Endothelial cell of umbilical vein (primary cell): ENCODE measurements at regions not wholly inside any gene's neighbourhood (a gene's known extent, or its start where the extent isn't known, plus 50 kb on each side); places are given as distances from the start of the nearest gene placed in this dataset.

Source experiments
- BruUV-seq: library from RNA; stranded (reverse); fragments of 400-500 nt; replicated peaks from 2 replicates; lab custom pipeline; 2021; lab: Mats Ljungman, UMichigan
- CTCF ChIA-PET: fragments of 300-600, 350-600 bp; sonication (Branson Sonifier 250); formaldehyde crosslinking; loops from one replicate; lab custom pipeline; 2021; ENCODE audit warnings: antibody characterized with exemption, inconsistent platforms; lab: Charles Lee
- POLR2A ChIA-PET: fragments of 300-600, 350-600 bp; sonication (Branson Sonifier 250); formaldehyde crosslinking; loops from one replicate; lab custom pipeline; 2021; ENCODE audit warnings: antibody characterized with exemption, inconsistent platforms; lab: Charles Lee
- DNase-seq: peaks from one replicate; pipeline ENCODE4 v3.0.0-alpha.2; 2011; ENCODE audit warnings: low read depth, low spot score
- FAIRE-seq: peaks from 2 replicates; lab custom pipeline; 2011; peaks lifted over from hg19 to GRCh38; lab: Jason Lieb, UNC
- H2AFZ ChIP-seq: 2 replicates; pipeline ENCODE4 v1.6.0; 2012; ENCODE audit warnings: low read depth, low read length, control low read depth, inconsistent platforms
- H3K27ac ChIP-seq: 2 replicates; pipeline ENCODE4 v1.5.1; 2011; ENCODE audit warnings: low read depth, mild to moderate bottlenecking, control low read depth, low read length, moderate library complexity; ENCODE audit not compliant: insufficient read depth
- H3K27me3 ChIP-seq, 2 experiments: 2 replicates each; pipeline versions ENCODE4 v1.6.0 to v1.6.1; 2011; ENCODE audit warnings: low read length in 2 of 2, mixed read lengths in 1 of 2; ENCODE audit not compliant: control insufficient read depth in 2 of 2, insufficient read depth in 2 of 2
- H3K36me3 ChIP-seq, 2 experiments: 2 replicates in 1 of 2; 3 replicates in 1 of 2; pipeline ENCODE4 v1.5.1; 2011; ENCODE audit warnings: low read length in 2 of 2, mild to moderate bottlenecking in 1 of 2, moderate library complexity in 1 of 2; ENCODE audit not compliant: control insufficient read depth in 2 of 2, insufficient read depth in 2 of 2; ENCODE audit errors: extremely low read depth in 1 of 2
- H3K4me1 ChIP-seq: 3 replicates; pipeline ENCODE4 v1.5.1; 2011; ENCODE audit warnings: mild to moderate bottlenecking, low read length; ENCODE audit not compliant: control insufficient read depth, insufficient read depth; ENCODE audit errors: extremely low read depth
- H3K4me2 ChIP-seq: 2 replicates; pipeline ENCODE4 v1.6.1; 2011; ENCODE audit warnings: low read length, control low read depth, mixed read lengths; ENCODE audit not compliant: insufficient read depth
- H3K4me3 ChIP-seq, 3 experiments: fragments of 200-600 bp in 1 of 3; sonication (generic), shearing (Covaris generic) in 1 of 3; replicated peaks in 1 of 3; 2 replicates each; pipeline ENCODE4 v1.5.1; 2011 to 2016; ENCODE audit warnings: control low read depth in 3 of 3, low read length in 3 of 3, mild to moderate bottlenecking in 2 of 3, inconsistent platforms in 1 of 3, low read depth in 1 of 3, moderate library complexity in 1 of 3; ENCODE audit not compliant: insufficient read depth in 1 of 3
- H3K79me2 ChIP-seq: 2 replicates; pipeline ENCODE4 v1.6.0; 2012; ENCODE audit warnings: low read length, inconsistent platforms; ENCODE audit not compliant: control insufficient read depth, insufficient read depth
- H3K9ac ChIP-seq: replicated peaks from 2 replicates; pipeline ENCODE3; 2011; ENCODE audit warnings: low read length, control low read depth; ENCODE audit not compliant: insufficient read depth; ENCODE audit errors: extremely low read depth
- H3K9me1 ChIP-seq: replicated peaks from 3 replicates; pipeline ENCODE4 v1.6.0; 2011; ENCODE audit warnings: mild to moderate bottlenecking, low read length; ENCODE audit not compliant: control insufficient read depth, insufficient read depth; ENCODE audit errors: extremely low read depth
- H3K9me3 ChIP-seq: replicated peaks from 2 replicates; pipeline ENCODE4 v1.5.1; 2012; ENCODE audit warnings: low read length, inconsistent platforms; ENCODE audit not compliant: control insufficient read depth, insufficient read depth
- H4K20me1 ChIP-seq: replicated peaks from 2 replicates; pipeline ENCODE3; 2011; ENCODE audit warnings: mild to moderate bottlenecking, low read length; ENCODE audit not compliant: control insufficient read depth, insufficient read depth; ENCODE audit errors: extremely low read depth
- FOS ChIP-seq: IDR thresholded peaks from 2 replicates; pipeline ENCODE4 v1.6.1; 2011; ENCODE audit warnings: mild to moderate bottlenecking, low read length, moderate library complexity, borderline replicate concordance; ENCODE audit not compliant: insufficient read depth
- POLR2A ChIP-seq: IDR thresholded peaks from 2 replicates; pipeline ENCODE4 v1.6.1; 2012; ENCODE audit warnings: low read depth, mild to moderate bottlenecking, control low read depth, low read length
- POLR2AphosphoS5 ChIP-seq: IDR thresholded peaks from 2 replicates; pipeline ENCODE4 v1.6.1; 2012; ENCODE audit warnings: low read depth, mild to moderate bottlenecking, control low read depth, low read length, moderate library complexity; ENCODE audit not compliant: insufficient read depth
- dilution Hi-C: fragments of 300-500 bp; cut with MboI; formaldehyde crosslinking; loops from one replicate; pipeline ENCODE4 v1.15.0; 2019; ENCODE audit warnings: low sequenced_read_pairs; ENCODE audit not compliant: extremely low pct_ligation_motif_present
- intact Hi-C: fragments of 100-400 bp; cut with micrococcal nuclease; formaldehyde crosslinking; loops from one replicate; pipeline ENCODE4 v1.10.0; 2022
- TF ChIP-seq, protein P1 (sequence below), 2 donors: IDR thresholded peaks; 1 replicate in 1 of 2; 2 replicates in 1 of 2; pipeline ENCODE4 v1.5.1; 2011; ENCODE audit warnings: low read length in 2 of 2, mild to moderate bottlenecking in 2 of 2, moderate library complexity in 2 of 2, control low read depth in 1 of 2, inconsistent platforms in 1 of 2, low read depth in 1 of 2; ENCODE audit not compliant: insufficient read depth in 1 of 2; ENCODE audit errors: extremely low read depth in 1 of 2

DNA sequence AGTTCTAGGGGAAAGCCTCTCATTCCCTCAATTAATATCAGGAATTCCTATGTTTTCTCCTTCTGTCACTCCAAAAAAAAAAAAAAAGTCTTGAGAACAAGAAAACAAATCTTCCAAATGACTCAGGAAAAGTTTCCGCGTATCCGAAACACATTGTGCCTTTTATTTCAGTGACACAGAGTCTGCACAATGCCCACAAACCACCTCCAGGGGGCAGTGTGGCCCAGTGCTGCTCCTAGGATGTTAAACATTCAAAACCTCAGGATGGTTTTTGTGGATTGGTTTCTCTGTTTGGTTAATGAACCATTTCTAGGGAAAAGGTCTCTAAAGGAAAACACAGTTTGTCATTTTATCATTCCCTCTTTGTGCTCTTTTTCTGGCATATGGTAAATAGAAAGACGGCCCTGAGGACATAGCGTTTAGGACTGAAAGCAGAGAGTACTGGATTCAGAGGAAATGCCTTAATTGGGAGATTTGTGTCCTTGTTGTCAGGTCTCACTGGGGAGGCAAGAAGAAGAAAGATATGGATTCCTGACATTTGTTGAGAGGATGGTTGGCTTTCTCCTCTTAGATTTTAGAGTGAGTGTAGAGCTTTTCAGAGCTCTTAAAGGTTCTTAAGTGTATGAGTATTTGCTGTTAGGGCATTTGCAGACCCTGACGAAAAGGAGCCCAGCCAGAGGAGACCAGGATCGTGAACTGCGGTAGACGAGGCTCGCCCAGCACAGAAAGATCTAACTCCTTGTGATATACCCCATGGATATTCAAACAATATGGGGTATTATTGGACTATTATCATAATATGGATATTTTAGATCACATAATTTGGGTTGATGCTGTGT is 65.7 kb upstream of the MAP9 start:
- POLR2A ChIA-PET: no interaction called here
- Histone ChIP-seq H4K20me1 (no peaks in the 10 kb centered on the region), H3K27me3 (peaks cover 0 to 3% of the 10 kb centered on the region in 2 experiments), H3K9ac (peak overlapping the region; percentile 51), H2AFZ (peak overlapping the region; percentile 65), H3K4me2 (peak overlapping the region; percentile 80), H3K27ac (no peak overlapping the region), H3K36me3 (no peaks in the 10 kb centered on the region), H3K9me3 (no peaks in the 10 kb centered on the region), H3K4me3 (peak overlapping the region in 1 of 3 experiments; percentile 53), H3K9me1 (no peaks in the 10 kb centered on the region), H3K79me2 (no peaks in the 10 kb centered on the region), H3K4me1 (peaks cover 3% of the 10 kb centered on the region)
- TF ChIP-seq POLR2A: no peak
- TF ChIP-seq, protein P1, sequence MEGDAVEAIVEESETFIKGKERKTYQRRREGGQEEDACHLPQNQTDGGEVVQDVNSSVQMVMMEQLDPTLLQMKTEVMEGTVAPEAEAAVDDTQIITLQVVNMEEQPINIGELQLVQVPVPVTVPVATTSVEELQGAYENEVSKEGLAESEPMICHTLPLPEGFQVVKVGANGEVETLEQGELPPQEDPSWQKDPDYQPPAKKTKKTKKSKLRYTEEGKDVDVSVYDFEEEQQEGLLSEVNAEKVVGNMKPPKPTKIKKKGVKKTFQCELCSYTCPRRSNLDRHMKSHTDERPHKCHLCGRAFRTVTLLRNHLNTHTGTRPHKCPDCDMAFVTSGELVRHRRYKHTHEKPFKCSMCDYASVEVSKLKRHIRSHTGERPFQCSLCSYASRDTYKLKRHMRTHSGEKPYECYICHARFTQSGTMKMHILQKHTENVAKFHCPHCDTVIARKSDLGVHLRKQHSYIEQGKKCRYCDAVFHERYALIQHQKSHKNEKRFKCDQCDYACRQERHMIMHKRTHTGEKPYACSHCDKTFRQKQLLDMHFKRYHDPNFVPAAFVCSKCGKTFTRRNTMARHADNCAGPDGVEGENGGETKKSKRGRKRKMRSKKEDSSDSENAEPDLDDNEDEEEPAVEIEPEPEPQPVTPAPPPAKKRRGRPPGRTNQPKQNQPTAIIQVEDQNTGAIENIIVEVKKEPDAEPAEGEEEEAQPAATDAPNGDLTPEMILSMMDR (IDR thresholded peaks at IDR 0.05; ENCODE audit: extremely low read depth in 1 of 2, insufficient read depth in 1 of 2, low read depth in 1 of 2, low read length in 2 of 2): peak; percentile 88 to 94
- TF ChIP-seq POLR2AphosphoS5: no peak
- peak; percentile 12 for TF ChIP-seq FOS
- intact Hi-C loops (loop anchor here (1.0 to 5.0 kb wide), 10 partner anchors 30 to 511 kb away; partner anchors contain the start of genes CTSO and GUCY1A1), dilution Hi-C loops (no loop called here)
- DNase-seq: peak; percentile 93
- no TSS peak for BruUV-seq
- CTCF ChIA-PET: interaction anchor here (0.8 to 5.8 kb wide), 8 partner anchors 22 to 511 kb away, joined by 3 to 76 read pairs (median 8); partner anchors contain the start of gene CTSO
- peak; percentile 87 for FAIRE-seq
